Endothelial cell of umbilical vein (primary cell): ENCODE measurements at regions not wholly inside any gene's neighbourhood (a gene's known extent, or its start where the extent isn't known, plus 50 kb on each side); places are given as distances from the start of the nearest gene placed in this dataset.

ENCODE experiments used
- CTCF ChIP-seq, 2 donors: IDR thresholded peaks; 1 replicate in 1 of 2; 2 replicates in 1 of 2; pipeline ENCODE4 v1.5.1; 2011; ENCODE audit warnings: low read length in 2 of 2, mild to moderate bottlenecking in 2 of 2, moderate library complexity in 2 of 2, control low read depth in 1 of 2, inconsistent platforms in 1 of 2, low read depth in 1 of 2; ENCODE audit not compliant: insufficient read depth in 1 of 2; ENCODE audit errors: extremely low read depth in 1 of 2
- EZH2 ChIP-seq: IDR thresholded peaks from 2 replicates; pipeline ENCODE4 v1.6.1; 2012; ENCODE audit warnings: borderline replicate concordance, low read depth, mild to moderate bottlenecking, moderate library complexity, low read length, inconsistent platforms; ENCODE audit not compliant: severe bottlenecking
- GATA2 ChIP-seq: IDR thresholded peaks from 2 replicates; pipeline ENCODE4 v1.7.0; 2011; ENCODE audit warnings: low read depth, mild to moderate bottlenecking, moderate library complexity, mixed read lengths, low read length; ENCODE audit not compliant: insufficient read length, insufficient read depth

GRCh38 chrX:122504026-122504425 is 680.1 kb upstream of the GRIA3 start:
- no peak for TF ChIP-seq CTCF (IDR thresholded peaks at IDR 0.05; ENCODE audit: extremely low read depth in 1 of 2, insufficient read depth in 1 of 2, low read depth in 1 of 2, low read length in 2 of 2)
- no peak for TF ChIP-seq EZH2
- TF ChIP-seq GATA2 = no peak
